ENCODE measurements at regions not wholly inside any gene's neighbourhood (a gene's known extent, or its start where the extent isn't known, plus 50 kb on each side); places are given as distances from the start of the nearest gene placed in this dataset.

DNA sequence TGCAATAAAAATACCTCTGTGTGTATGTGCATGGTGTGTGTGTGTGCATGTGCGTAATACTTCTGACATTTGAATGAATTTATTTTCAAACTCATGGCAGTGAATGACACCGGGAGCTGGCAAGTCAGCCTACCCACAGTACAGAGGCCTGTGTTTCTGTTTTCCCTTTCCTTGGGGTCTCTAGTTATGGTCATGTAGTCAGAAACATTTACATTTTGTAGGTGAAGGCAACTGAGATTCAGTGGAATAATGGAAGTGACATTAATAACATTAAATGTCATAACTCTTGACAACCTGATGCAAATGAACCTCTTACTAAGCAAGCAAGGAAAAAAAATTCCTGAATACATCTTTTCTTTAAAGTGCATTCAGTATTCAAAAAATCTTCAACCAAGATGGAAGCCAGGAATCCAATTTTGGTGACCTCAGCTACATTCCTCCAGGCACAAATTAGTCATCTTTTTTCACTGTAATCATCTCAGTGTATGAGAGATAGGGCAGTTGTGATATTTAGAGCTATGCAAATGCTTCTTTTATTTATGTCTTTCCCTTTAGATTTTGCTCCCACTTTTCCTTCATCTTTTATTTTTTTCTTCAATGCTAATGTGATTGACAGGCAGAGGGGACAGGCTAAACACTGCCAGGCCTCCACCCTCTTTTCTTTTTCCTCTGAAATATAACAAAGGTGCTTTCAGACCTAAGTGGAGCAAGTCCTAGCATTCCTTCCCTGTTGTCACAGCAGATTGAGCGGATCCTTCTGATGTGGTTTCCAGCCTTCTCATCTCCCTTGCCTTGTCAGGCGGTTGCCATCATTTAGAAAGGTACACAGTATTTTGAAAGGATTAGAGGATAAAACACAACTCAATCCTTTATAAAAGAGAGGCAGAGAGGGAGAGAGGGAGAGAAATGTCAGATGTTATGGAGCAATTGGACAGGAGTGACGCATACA lies 569.8 kb upstream of the ADAMTS16 start:
- no peak overlapping the region for H3K4me2 ChIP-seq (ENCODE audit: low read length)
- no peak overlapping the region for H3K4me3 ChIP-seq (ENCODE audit: low read depth, low read length)
- no peak for TF ChIP-seq CTCF (IDR thresholded peaks at IDR 0.05)

DNA sequence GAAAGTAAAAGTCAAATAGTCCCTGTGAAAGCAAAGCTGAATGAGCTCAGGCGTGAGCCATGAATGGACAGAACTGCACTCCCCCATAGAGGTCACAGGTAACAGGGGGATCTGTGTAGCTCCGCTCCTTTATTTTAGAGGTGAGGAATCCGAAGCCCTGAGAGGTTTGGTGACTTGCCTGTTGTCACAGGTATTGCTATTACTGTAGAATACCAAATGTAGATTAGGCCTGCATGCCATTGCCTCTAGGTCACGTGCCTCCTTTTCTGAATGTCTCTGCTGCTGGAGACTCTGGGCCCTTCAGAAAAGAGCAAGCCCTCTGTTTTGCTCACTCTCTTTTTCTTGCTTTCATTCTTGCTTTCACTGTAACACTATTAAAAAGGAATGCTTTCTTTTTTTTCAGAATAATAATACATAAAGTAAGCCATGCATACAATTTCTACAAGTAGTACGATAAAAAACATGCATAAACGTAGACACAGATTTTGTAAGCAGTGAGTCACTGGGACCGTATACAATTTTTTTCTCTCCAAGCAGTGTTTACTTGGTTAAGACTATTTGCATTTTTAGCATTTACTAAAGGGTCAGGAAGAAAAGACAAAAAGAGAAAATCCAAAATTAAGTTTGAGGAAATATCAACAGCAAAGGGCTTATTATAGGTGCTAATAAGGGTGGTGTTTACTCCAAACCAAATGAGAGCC lies 568.7 kb upstream of the ADAMTS16 start:
- TF ChIP-seq CTCF (IDR thresholded peaks at IDR 0.05): no peak
- H3K9ac ChIP-seq: no peak overlapping the region
- no peaks in the 10 kb centered on the region for H3K79me2 ChIP-seq
- no peak overlapping the region for H3K4me3 ChIP-seq (ENCODE audit: low read depth, low read length)
- no peaks in the 10 kb centered on the region for H3K27me3 ChIP-seq (ENCODE audit: control insufficient read depth, insufficient read depth, low read length)
- no peak overlapping the region for H2AFZ ChIP-seq
- no peaks in the 10 kb centered on the region for H3K36me3 ChIP-seq (ENCODE audit: control insufficient read depth, insufficient read depth, low read length)
- no peak overlapping the region for H3K27ac ChIP-seq
- no peaks in the 10 kb centered on the region for H3K4me1 ChIP-seq
- no peak overlapping the region for H3K4me2 ChIP-seq (ENCODE audit: low read length)
- no peaks in the 10 kb centered on the region for H3K9me3 ChIP-seq (ENCODE audit: control insufficient read depth, low read length)

More for the DNA sequence above, 569.8 kb upstream of the ADAMTS16 start:
- H3K9me3 ChIP-seq (ENCODE audit: control insufficient read depth, low read length): no peaks in the 10 kb centered on the region
- no peaks in the 10 kb centered on the region for H3K4me1 ChIP-seq
- H3K27ac ChIP-seq: no peak overlapping the region
- H2AFZ ChIP-seq: no peak overlapping the region
- H3K9ac ChIP-seq: no peak overlapping the region
- no peaks in the 10 kb centered on the region for H3K36me3 ChIP-seq (ENCODE audit: control insufficient read depth, insufficient read depth, low read length)
- no peaks in the 10 kb centered on the region for H3K27me3 ChIP-seq (ENCODE audit: control insufficient read depth, insufficient read depth, low read length)
- no peaks in the 10 kb centered on the region for H3K79me2 ChIP-seq

DNA sequence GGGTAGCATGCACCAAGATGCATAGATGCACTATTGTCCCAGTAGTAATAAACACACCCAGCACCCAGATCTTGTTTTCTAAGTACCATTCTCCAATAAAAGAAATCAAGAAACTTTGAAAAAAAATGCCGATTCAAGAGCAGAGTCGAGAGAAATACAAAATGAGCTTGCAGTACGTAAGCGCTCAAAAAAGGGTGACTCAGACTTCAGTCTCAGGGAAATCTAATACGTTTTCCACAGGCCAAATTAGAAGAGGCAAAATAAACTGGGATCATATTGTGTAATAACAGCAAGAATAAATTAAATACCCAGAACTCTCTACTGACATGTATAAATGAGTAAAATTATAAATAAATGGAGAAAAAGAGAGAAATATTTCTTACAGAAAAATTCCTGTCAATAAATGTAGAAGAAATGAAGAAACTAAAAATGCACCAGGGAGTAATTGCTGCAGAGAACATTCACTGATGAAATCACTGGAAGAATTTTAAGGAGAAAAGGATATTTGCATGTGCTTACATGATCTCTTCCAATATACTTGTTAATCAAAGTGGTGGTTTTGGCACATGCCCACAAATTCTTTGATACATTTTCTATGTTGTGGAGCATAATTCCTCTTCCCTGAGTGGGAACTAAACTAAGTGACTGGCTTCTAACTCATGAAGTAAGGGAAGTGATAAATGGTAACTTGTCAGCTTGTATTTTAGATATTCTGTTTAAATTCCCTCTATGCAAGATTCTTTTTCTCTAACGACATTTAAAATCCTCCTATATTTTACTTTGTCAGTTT lies 567.6 kb upstream of the ADAMTS16 start:
- Histone ChIP-seq H3K9ac (no peak overlapping the region), H3K27me3 (ENCODE audit: control insufficient read depth, insufficient read depth, low read length) (no peaks in the 10 kb centered on the region), H3K27ac (no peak overlapping the region), H3K4me2 (ENCODE audit: low read length) (no peak overlapping the region), H3K9me3 (ENCODE audit: control insufficient read depth, low read length) (no peaks in the 10 kb centered on the region), H3K79me2 (no peaks in the 10 kb centered on the region), H2AFZ (no peak overlapping the region), H3K36me3 (ENCODE audit: control insufficient read depth, insufficient read depth, low read length) (no peaks in the 10 kb centered on the region), H3K4me1 (no peaks in the 10 kb centered on the region), H3K4me3 (ENCODE audit: low read depth, low read length) (no peak overlapping the region)
- TF ChIP-seq CTCF (IDR thresholded peaks at IDR 0.05): no peak

- H3K4me2 ChIP-seq (ENCODE audit: low read length): no peak overlapping the region
- TF ChIP-seq CTCF (IDR thresholded peaks at IDR 0.05): no peak
- H3K79me2 ChIP-seq: no peaks in the 10 kb centered on the region
- H3K27me3 ChIP-seq (ENCODE audit: control insufficient read depth, insufficient read depth, low read length): no peaks in the 10 kb centered on the region
- H3K27ac ChIP-seq: no peak overlapping the region
- H3K9me3 ChIP-seq (ENCODE audit: control insufficient read depth, low read length): no peaks in the 10 kb centered on the region
- no peak overlapping the region for H3K4me3 ChIP-seq (ENCODE audit: low read depth, low read length)
- no peak overlapping the region for H3K9ac ChIP-seq
- no peaks in the 10 kb centered on the region for H3K4me1 ChIP-seq
- H3K36me3 ChIP-seq (ENCODE audit: control insufficient read depth, insufficient read depth, low read length): no peaks in the 10 kb centered on the region
- H2AFZ ChIP-seq: no peak overlapping the region
Measured at GRCh38 chr5:4575608-4576007, 564.5 kb upstream of the ADAMTS16 start.
